HG03025 (cell line): ENCODE measurements at regions not wholly inside any gene's neighbourhood (a gene's known extent, or its start where the extent isn't known, plus 50 kb on each side); places are given as distances from the start of the nearest gene placed in this dataset.

Experiments
- ATAC-seq: cut with Tn5 transposase; IDR thresholded peaks from one replicate; pipeline ENCODE4 v1.9.1; 2021; ENCODE audit warnings: mild to moderate bottlenecking, moderate library complexity; ENCODE audit not compliant: unreplicated experiment, low FRiP score

DNA sequence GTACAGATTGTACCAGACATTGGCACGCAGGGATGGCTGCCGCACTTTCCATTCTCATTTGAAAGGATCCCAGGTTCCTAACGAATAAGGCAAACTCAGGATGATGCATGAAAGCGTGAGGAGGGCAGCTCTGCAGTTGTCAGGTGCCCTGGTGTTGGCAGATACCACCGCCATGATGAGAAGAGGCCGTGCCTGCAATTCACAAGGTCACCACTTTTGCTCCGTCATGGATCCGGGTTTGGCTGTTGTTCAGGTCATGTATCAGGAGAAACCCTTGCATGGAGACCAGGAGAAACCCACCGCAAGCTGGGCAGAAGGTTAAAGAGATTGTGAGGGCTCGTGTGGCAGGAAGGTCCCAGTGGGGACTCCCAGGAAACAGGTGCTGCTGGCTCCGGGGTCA, 233.2 kb downstream of the KLF6 start:
- ATAC-seq: no peak

DNA sequence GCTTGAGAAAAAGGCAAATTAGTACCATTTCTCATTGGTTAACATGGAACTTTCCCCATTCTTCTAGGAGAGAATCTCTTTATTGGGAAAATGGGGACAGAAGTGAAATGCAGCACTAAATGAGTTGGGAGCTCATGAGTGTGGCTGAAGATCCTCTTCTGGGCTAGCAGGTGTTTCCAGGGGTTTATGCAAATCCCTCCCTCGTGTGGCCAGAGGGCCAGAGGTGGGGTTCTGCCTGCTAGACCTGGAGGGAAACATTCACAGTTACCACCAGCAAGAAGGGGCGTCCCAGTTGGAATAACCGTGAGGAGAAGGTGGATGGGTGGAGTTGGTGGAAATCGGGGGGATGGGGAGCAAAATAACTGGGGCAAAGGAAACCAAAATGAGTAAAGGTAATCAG, 235.9 kb downstream of the KLF6 start:
- ATAC-seq: no peak

- ATAC-seq: no peak
Measured at GRCh38 chr10:3548702-3549101, 236.3 kb downstream of the KLF6 start.

- ATAC-seq: no peak
Measured at GRCh38 chr10:3548076-3548475, 236.9 kb downstream of the KLF6 start.

DNA sequence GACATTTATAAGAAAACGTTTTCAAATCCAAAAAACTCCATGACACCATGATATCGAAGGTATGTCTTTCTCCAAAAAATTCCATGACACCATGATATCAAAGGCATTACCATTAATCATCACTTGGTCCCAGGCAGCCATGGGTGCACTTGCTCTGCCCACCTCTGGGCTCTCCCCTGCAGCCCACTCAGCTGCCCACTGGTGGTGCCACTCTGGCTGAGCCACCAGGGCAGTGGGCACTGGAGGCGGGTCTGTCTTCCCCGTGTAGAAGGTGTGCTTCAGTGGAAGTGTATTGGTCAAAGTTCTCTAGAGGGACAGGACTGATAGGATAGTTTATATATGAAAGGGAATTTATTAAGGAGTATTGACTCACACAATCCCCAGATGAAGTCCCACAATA, 240.4 kb downstream of the KLF6 start:
- no peak for ATAC-seq

GRCh38 chr10:3542185-3542611, 242.8 kb downstream of the KLF6 start:
- ATAC-seq: no peak

- no peak for ATAC-seq
Measured at GRCh38 chr10:3539696-3540383, 245.2 kb downstream of the KLF6 start.

DNA sequence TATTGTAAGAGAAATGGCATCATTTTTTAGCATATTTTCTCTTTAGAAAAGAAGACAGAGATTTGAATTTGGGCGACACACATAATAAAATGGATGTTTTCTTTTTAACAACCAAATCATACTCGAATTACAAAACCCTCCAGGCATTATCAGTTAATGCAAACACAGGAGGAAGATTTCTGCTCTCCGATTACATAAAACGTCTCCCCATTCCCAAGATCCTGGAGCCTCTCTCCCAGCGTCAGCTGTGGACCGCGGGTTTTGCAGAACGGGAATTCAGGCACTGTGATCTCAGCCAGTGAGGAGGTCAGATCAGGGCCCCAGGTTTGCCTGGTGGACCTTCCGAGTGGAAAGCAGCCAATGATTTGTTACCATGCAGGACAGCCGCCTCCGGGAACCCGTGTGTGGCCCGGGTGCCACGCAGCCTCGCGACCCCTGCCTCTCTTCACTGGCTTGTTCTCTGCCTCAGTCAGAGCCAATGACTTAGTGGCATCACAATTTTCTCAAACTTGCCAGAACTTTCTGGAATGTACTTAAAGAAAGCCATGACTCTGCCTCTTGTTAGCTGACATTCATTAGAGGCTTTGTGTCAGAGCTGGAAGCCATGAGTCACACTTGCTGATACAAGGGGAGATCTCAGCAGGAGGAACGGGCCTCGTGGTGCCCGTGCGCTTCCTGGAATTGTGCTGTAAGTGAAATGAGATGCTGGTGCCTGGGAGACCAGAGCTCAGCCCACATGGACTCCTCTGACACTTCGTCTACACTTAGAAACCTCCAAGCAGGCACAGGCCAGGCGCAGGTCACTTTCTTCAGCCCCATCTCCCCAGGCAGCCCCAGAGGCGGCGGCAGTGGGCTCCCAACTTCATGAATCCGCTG, 246.1 kb downstream of the KLF6 start:
- ATAC-seq: no peak

DNA sequence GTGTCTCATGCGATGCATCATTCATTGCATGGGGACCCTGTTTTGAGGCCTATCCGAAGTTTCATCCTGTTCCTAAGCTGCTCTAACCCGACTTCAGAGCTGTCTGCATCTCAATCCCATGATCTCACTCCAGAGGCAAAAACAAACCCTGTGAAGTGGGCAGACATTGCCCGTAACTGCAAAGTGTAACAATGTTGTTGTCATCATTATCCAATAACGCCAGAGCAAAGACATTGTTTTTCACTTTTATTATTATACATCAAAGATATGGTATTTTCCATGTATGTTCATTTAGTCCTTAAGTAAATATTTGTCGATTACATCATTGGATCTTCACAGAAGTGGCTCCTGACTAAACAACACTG, 246.7 kb downstream of the KLF6 start:
- no peak for ATAC-seq

GRCh38 chr10:3537518-3537917, 247.5 kb downstream of the KLF6 start:
- ATAC-seq: no peak

DNA sequence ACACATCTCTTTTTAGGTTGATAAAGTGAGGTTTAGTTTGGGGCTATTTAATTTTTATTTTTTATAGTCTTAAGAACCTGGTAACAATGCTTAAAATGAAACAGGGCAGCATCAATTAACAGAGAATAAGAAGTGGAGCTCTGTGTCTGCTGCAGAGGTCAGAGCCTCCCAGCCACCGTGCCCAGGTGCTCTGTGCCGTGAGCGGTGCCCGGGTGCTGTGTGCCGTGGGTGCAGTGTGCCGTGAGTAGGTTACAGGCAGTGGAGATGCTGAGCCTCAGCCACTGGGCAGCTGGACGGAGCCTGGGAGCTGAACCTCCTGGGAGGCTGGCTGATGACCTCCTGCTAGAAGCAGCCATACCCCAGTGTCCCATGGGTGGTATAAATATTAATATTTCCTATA, 250.0 kb downstream of the KLF6 start:
- no peak for ATAC-seq

DNA sequence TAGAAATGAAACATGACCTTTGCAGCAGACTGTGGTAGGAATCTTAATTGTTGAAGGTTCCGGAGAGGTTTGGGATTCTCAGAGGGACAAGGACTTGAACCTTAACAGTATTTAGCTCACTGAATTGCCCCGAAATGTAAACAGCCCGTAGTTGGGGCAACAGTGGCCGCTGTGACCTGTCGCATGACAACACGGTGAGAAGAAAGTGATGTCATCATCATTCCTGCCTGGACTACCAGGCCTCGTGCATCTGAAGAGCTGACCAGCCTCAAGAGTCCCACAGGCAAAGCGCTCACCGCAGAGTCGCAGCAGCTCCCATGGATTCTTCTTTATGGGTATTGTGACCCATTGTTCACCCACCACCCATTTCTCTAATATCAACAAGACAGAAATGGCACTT, 250.6 kb downstream of the KLF6 start:
- ATAC-seq: no peak

DNA sequence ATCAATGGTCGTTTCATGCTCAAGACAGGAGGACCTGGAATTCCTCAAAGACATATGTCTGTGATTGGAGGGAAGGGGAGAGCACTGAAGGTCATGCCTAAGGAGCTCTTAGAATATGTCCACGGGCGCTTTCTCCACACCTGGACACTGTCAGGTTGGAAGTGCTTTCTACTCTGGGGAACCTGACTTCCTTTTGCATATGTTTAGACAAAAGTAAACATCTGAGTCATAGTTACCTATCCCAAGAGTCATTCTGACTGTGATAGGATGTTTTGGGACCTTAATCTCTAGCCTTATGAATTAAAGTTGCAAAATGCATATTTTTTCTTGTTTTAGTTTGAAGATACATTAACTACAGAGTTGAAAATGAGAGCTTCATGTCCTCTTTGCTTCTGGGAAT, 251.7 kb downstream of the KLF6 start:
- no peak for ATAC-seq

DNA sequence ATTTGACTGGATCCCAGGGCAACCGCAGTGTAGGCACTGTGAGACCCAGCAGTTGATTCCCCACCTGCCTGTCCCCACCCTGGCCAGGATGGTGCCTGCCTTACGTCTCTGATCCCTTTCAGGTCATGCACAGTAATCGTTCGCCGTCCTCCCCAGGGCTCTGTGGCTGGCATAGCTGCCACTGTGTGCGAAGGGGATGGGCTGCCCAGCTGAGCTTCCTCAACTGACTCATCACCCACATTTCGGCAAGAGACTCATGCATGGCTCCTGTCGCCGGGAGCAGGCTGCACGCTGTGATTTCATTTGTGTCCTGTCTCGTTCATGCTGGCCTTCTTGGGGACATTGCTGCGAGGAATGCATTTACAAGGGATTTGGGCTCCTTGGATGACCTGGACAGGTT, 252.4 kb downstream of the KLF6 start:
- ATAC-seq: no peak

DNA sequence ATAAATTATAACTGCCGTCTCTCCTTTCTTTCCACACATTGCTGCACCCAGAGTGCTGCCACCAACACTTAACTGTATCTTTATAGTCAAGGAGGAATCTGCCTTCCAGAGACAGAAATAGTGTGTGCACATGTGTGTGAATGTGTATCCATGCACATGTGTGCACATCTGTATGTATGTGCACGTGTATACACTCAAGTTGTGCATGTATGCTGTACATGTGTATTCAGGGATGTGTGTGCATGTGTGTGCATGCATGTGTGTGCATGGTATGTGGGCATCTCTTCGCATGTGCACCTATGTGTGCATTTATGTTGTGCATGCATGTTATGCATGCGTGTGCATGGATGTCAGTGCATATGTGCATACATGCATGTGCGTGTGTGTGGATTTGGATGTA, 253.3 kb downstream of the KLF6 start:
- no peak for ATAC-seq

DNA sequence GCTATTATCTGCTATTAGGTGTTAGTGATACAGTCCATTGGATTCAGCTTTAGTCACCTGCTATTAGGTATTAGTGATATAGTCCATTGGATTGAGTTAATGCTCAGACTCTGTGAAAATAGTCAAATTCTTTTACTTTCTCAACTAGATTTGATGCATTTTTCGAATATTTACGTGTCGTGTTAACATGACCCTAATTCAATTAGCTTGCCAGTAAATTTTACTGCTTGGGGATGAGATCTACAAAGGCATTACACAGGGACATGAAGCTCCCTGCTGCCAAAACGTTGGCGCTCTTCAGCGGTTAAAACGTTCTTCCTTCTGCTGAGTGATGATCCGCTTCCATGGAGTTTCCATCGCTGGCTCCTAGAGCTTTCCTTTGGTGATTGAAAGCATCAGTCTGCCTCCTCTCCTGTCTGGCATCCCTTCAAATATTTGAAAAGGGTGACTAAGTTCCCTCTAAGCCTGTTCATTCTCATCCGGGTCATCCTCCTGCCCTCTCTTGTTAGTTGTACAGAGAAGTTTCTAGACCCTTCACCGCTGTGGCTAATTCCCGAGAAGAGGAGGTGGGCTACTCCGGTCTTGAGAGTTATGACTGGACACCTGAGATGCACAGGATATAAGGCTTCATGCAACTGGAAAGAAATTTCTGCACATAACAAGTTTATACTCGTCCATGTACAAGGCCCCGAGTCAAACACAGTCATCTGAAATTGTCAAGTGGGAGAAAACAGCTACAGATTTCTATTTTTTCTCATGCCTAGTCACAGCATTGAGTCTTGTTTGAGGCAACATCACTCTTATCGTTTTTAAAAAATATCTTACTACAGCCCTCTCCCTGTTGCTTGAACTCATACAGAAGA, 254.0 kb downstream of the KLF6 start:
- ATAC-seq: no peak

DNA sequence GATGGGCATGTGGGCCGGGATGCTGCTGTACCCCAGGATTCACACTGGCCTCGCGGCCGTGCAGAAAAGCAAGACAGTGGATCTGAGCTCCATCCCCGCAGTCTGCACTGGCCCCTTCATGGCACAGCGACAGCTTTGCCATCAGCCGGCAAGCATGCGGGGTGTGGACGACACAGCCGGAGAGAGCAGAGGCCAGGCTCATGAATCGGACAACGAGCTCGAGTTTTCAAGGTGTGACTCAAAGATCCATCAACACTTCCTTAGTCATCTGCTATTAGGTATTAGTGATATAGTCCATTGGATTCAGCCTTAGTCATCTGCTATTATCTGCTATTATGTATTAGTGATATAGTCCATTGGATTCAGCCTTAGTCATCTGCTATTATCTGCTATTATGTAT, 254.7 kb downstream of the KLF6 start:
- ATAC-seq: no peak

DNA sequence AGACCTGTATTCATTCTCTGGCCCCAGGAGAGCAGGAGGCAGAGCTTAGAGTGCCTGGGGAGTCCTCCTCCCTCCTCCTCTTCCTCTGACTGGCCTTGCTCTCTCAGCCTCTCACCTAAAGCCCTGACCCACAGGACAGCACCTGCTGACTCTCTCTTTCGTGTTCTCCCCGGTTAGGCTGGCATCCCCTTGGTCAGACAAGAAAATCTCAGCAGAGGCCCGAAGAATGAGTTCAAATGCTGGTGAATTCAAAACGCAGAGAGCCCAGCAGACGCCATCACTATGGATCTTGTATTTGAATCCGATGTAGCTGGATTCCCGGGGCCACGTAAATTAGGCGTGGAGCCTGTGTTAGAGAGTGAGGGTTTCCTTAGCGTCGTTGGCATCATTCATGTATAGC, 255.3 kb downstream of the KLF6 start:
- no peak for ATAC-seq

GRCh38 chr10:3528823-3529403, 256.1 kb downstream of the KLF6 start:
- ATAC-seq: no peak

DNA sequence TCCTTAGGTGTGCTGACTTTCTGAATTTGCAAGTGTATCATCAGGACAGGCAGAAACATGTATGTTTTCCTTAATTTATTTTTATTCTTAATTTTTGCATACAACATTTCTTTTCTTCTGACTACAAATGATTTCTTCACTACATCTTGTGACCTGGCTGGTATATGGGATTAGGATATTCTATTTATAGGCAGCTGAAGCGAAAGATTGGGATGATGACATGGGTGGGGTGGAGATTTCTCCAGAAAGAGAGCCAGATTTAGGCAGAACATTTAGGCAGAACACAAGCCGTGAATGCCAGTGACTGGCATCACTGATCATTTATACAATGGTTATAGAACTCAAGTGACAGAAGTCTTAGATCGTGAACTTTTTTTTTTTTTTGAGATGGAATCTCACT, 256.7 kb downstream of the KLF6 start:
- ATAC-seq: no peak

DNA sequence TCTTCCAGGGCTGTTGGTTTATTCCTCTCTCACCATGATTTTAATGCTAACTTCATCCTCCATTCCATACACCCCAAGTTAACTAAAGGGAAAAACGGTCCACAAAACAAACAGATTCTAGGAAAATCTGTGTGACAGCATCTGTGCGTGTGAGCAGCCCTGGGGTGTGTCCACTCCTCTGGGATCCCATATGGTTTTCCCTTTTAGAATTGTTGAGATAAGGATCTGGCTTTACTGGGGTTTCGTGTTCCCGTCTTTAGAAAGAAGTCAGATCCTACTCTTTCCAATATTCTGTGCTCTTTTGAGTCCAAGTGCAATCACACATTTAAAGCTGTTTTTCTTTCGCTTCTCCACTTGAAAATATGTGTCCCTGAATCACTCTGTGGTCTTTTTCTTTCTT, 257.1 kb downstream of the KLF6 start:
- no peak for ATAC-seq
